Non-pigmented ciliary epithelial cell (primary cell): ENCODE measurements at regions not wholly inside any gene's neighbourhood (a gene's known extent, or its start where the extent isn't known, plus 50 kb on each side); places are given as distances from the start of the nearest gene placed in this dataset.
"Not testable (repeated sequence)": the region's sequence is repeated elsewhere in the genome, so short reads cannot be mapped to it uniquely, and the experiment has no call there.

Experiments
- DNase-seq: peaks from one replicate; pipeline ENCODE4 v3.0.0-alpha.2; 2010; ENCODE audit warnings: low read depth

GRCh38 chr13:79662882-79663281 is 181.9 kb downstream of the NDFIP2 start:
- no peak for DNase-seq

GRCh38 chr13:79660361-79660760 is 179.4 kb downstream of the NDFIP2 start:
- DNase-seq: no peak

GRCh38 chr13:79659121-79659521 is 178.2 kb downstream of the NDFIP2 start:
- DNase-seq: no peak

GRCh38 chr13:79658333-79658975 is 177.5 kb downstream of the NDFIP2 start:
- DNase-seq: no peak

- DNase-seq: no peak
Observed at GRCh38 chr13:79655509-79655908, 174.6 kb downstream of the NDFIP2 start.

- DNase-seq: no peak
Observed at GRCh38 chr13:79654520-79654919, 173.6 kb downstream of the NDFIP2 start.

- no peak for DNase-seq
Observed at GRCh38 chr13:79650688-79651087, 169.7 kb downstream of the NDFIP2 start.

- DNase-seq: no peak
Observed at GRCh38 chr13:79648191-79648590, 167.2 kb downstream of the NDFIP2 start.

GRCh38 chr13:79647533-79647932 is 166.6 kb downstream of the NDFIP2 start:
- no peak for DNase-seq

GRCh38 chr13:79646880-79647279 is 165.9 kb downstream of the NDFIP2 start:
- no peak for DNase-seq

GRCh38 chr13:79645569-79645968 is 164.6 kb downstream of the NDFIP2 start:
- DNase-seq: no peak

GRCh38 chr13:79642596-79642995 is 161.6 kb downstream of the NDFIP2 start:
- DNase-seq: no peak

GRCh38 chr13:79637133-79637763 is 156.3 kb downstream of the NDFIP2 start:
- no peak for DNase-seq

- peak; percentile 32 for DNase-seq
Observed at GRCh38 chr13:79631051-79631659, 150.2 kb downstream of the NDFIP2 start.

GRCh38 chr13:79628463-79628862 is 147.5 kb downstream of the NDFIP2 start:
- DNase-seq: no peak

GRCh38 chr13:79626924-79627323 is 146.0 kb downstream of the NDFIP2 start:
- DNase-seq: peak; percentile 6

- DNase-seq: no peak
Observed at GRCh38 chr13:79625517-79625916, 144.6 kb downstream of the NDFIP2 start.

GRCh38 chr13:79621902-79622301 is 140.9 kb downstream of the NDFIP2 start:
- DNase-seq: no peak

GRCh38 chr13:79621449-79621848 is 140.5 kb downstream of the NDFIP2 start:
- no peak for DNase-seq

GRCh38 chr13:79614250-79614918 is 133.4 kb downstream of the NDFIP2 start:
- DNase-seq: no peak

- no peak for DNase-seq
Observed at GRCh38 chr13:79612604-79613003, 131.6 kb downstream of the NDFIP2 start.

GRCh38 chr13:79607895-79608294 is 126.9 kb downstream of the NDFIP2 start:
- not testable (repeated sequence) for DNase-seq
